ENCODE measurements at regions not wholly inside any gene's neighbourhood (a gene's known extent, or its start where the extent isn't known, plus 50 kb on each side); places are given as distances from the start of the nearest gene placed in this dataset.

GRCh38 chrX:17994429-17994828 lies 133.3 kb upstream of the RAI2 start:
- Histone ChIP-seq H3K9ac (ENCODE audit: extremely low read depth, insufficient read length, low read length) (no peak overlapping the region), H3K14ac (ENCODE audit: insufficient read depth, low read length) (no peak overlapping the region), H3K9me3 (ENCODE audit: control insufficient read depth, low read depth, low read length) (peaks cover 30% of the 10 kb centered on the region), H2BK120ac (ENCODE audit: low read depth, low read length, poor library complexity, severe bottlenecking) (no peak overlapping the region), H3K79me2 (ENCODE audit: insufficient read depth, low read length) (no peaks in the 10 kb centered on the region), H3K27ac (ENCODE audit: insufficient read length, low read depth, low read length) (no peak overlapping the region), H2BK5ac (ENCODE audit: insufficient read length, low read length) (no peak overlapping the region), H3K56ac (ENCODE audit: insufficient read length, low read depth, low read length) (no peak overlapping the region), H4K20me1 (ENCODE audit: control insufficient read depth, insufficient read depth, insufficient read length) (no peaks in the 10 kb centered on the region), H2BK20ac (ENCODE audit: low read depth, low read length, poor library complexity, severe bottlenecking) (no peak overlapping the region), H3K23ac (ENCODE audit: insufficient read length, low read depth, low read length) (no peak overlapping the region), H4K91ac (ENCODE audit: insufficient read length, low read depth, low read length) (no peak overlapping the region), H3K4ac (ENCODE audit: low read depth, low read length) (no peak overlapping the region), H3T11ph (ENCODE audit: low read length) (no peak overlapping the region), H3K4me1 (ENCODE audit: insufficient read depth, low read length) (no peaks in the 10 kb centered on the region), H2AK5ac (ENCODE audit: insufficient read length, low read length) (no peak overlapping the region), H2AFZ (ENCODE audit: low read length) (no peak overlapping the region), H3K4me2 (ENCODE audit: insufficient read depth, insufficient read length, low read length) (no peak overlapping the region), H2BK15ac (ENCODE audit: low read depth, low read length) (no peak overlapping the region), H4K8ac (replicated peaks; ENCODE audit: insufficient read length, low read depth, low read length) (no peak overlapping the region), H4K5ac (ENCODE audit: insufficient read length, low read depth, low read length) (no peak overlapping the region), H3K79me1 (ENCODE audit: insufficient read depth, low read depth, low read length, poor library complexity, severe bottlenecking) (no peaks in the 10 kb centered on the region), H3K27me3 (ENCODE audit: insufficient read depth, low read length) (0 out of 2 replicates have a peak, but pooled peaks cover 2% of the 10 kb centered on the region), H3K23me2 (ENCODE audit: insufficient read length, low read depth, low read length, poor library complexity, severe bottlenecking) (no peaks in the 10 kb centered on the region), H2BK12ac (ENCODE audit: insufficient read length, low read depth, low read length) (no peak overlapping the region), H3K18ac (ENCODE audit: insufficient read length, low read depth, low read length) (no peak overlapping the region)
- no peak for DNase-seq
- H3K4me3 Mint-ChIP-seq = no peak overlapping the region
- no peak overlapping the region for H3K27ac Mint-ChIP-seq
- WGBS (ENCODE audit: extremely low coverage, insufficient read length, low lambda C conversion rate) = no CpG with 5 or more reads among the region's 2 CpGs
- peaks cover 0 to 3% of the 10 kb centered on the region in 2 experiments; a peak in 3 of 4 replicates for H3K4me1 Mint-ChIP-seq
- no peaks in the 10 kb centered on the region for H3K27me3 Mint-ChIP-seq (ENCODE audit: low read depth)
- no peak for TF ChIP-seq CTCF (conservative IDR thresholded peaks at IDR 0.05)
- H3K9me3 Mint-ChIP-seq = peaks cover 47 to 49% of the 10 kb centered on the region in 2 experiments
- H3K36me3 Mint-ChIP-seq (ENCODE audit: insufficient read depth in 1 of 3, low read depth in 3 of 3) = peaks cover 0 to 4% (median 3%) of the 10 kb centered on the region in 3 experiments; a peak in 3 of 7 replicates
